NOMO-1 (cell line): ENCODE measurements at regions not wholly inside any gene's neighbourhood (a gene's known extent, or its start where the extent isn't known, plus 50 kb on each side); places are given as distances from the start of the nearest gene placed in this dataset.

Source experiments
- DNase-seq, 2 experiments: peaks; one replicate each; lab custom pipeline; 2025; ENCODE audit not compliant: unreplicated experiment in 2 of 2; lab: John Stamatoyannopoulos, UW

DNA sequence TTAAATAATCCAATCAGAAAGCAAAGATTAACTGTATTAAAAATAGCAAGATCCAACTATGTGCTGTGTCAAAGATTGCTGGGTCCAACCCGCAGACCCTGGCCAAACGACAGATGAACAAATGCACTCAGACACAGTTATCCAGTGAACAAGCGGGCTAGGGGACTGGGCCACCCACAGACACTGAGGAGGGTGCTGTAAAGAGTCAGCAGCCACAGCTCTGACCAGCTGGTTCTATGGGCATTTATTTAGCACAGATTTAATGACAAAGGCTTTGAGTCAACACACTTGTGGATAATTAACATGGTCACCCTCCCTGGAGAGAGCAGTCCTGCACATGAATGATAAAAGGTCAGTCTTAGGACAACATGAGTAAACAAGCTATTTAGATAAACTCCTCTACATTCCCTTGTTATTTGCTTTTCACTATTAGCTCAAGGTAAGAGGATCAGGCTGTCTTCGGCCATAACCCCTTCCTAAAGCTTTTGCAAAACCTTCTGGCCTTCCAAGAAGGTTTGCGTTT, 424.9 kb downstream of the HINT1 start:
- no peak for DNase-seq

DNA sequence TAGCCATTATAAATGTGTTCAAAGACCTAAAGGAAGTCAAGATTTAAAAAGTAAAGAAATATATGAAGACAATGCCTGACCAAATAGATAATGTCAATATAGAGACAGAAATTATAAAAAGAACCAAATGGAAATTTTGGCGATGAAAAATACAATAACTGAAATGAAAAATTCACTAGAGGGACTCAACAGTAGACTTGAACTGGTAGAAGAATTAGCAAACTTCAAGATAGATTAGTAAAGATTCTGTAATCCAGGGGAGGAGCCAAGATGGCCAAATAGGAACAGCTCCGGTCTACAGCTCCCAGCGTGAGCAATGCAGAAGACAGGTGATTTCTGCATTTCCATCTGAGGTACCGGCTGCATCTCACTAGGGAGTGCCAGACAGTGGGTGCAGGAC, 433.2 kb downstream of the HINT1 start:
- DNase-seq, result no peak

DNA sequence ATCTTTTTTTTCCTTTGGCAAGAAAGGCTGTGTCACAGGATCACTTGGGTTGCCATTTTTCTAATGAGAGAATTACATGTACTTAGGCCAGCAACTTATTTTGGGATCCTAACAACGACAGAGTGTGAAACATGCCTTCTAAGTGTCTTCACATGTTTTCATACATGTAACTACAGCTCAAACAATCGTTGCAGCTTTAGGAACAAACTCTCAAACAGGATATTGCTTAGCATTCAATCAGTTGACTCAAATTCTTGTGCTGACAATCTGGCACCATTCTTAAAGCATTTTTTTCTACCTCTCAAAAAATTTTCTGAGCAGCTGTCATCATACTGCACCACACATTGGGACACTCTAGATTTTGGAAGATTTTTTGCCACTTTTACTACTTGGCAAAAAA, 435.5 kb downstream of the HINT1 start:
- no peak for DNase-seq

DNA sequence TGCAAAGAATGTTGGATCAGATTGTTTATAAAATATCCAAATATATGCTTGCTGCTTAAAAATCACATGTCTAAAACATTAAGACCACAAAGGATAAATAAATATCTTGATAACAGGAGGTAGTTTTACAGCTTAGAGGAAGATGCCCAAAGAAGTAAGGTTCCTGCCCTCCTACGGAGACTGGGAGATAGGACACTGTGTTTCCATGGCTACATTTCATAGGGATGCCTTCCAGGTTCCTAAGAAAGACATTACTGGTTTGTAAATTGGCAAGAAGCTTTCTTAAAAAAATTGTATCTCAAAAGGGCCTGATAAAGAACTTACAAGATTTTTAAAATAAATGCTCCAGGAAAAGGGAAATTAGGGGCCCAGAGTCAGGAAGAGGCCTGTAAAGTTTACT, 437.2 kb downstream of the HINT1 start:
- no peak for DNase-seq

DNA sequence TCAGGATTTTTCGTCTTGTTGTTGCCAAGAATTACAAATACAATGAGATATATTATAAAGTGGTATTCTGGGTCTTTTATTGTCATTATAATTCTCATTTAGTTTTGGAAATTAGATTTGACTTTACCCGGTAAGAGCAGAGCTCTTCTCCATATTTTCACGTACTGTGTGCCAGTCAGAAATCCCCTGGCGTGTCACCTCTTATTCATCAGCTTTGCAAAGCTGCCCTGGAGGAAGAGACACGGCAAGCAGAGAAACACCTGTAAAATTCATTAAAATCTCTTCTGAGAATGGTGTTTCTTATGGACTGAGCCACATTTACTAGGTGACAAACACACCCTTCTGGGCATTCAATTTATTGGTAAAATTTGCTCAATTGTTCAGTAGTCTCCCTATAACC, 440.4 kb downstream of the HINT1 start:
- DNase-seq, result no peak

DNA sequence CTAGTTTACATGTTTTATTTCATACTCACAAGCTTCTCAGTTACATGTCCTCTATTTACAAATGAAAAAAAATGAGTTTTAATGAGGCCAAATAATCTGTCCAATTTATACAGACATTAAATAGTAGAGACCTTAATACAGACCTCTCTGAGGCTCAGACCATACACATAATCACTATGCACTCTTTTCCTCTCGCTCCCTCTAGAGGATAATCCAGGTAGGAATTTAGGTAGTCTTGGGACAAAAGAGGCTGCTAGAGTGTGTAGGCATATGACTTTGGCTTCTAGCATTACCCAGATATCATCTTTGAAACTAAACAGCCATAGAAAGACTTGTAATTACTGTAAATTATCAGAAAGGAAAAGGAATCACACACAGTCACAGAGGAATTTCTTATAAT, 444.7 kb downstream of the HINT1 start:
- peak in 1 of 2 experiments; percentile 27 for DNase-seq

DNA sequence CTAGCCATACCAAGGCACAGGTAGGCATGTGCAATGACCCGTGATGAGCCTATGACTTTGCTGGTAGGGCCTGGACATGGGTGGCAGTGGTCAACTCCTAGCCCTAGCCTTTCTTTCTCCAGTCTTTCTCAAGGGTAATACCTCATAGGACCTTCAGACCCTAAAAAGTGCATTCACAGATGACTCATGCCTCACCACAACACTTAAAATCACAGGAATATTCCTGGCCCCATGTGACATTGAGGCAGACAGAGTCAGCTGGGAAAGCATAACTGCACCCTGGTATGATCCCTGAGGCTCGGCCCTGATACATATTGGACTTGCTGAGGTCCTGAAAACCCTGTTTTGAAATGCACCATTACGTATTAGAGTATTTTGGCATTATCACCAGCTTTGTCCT, 449.5 kb downstream of the HINT1 start:
- DNase-seq, result no peak

DNA sequence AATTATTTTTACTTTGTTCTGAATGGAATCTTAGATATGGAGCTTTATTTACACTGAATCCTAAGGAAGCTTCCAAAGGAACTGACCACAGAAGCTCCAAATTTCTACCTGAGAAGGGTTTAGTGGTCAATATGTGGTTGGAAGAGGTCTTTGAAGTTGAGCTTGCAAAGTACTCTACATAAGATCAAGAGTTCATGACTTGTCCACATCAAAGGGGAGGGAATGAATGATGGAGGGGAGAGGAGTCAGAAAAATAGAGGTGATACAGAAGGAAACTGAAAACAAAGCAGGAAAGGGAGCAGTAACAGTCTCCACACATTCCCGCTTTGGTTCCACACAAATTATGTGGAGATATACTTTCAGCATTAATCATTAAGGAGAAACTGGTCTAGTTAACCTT, 450.9 kb downstream of the HINT1 start:
- no peak for DNase-seq

DNA sequence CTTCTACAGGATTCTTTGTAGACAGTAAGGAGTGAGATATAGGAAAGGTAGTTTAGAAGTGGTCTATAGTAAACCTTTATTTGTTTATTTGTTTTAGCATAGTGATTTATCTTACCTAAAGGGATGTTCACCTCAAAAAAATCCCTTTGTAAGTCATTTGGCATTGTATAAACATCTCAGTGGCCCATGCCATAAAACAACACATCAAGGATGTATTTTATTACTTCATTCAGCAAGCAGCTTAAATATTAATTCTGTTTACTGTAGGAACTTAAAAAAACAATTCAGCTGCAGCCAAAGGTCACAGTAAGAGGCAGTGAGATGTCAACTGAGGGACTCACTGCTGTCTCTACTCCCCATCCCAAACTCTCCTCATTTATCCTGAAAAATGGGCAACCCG, 452.7 kb downstream of the HINT1 start:
- no peak for DNase-seq

DNA sequence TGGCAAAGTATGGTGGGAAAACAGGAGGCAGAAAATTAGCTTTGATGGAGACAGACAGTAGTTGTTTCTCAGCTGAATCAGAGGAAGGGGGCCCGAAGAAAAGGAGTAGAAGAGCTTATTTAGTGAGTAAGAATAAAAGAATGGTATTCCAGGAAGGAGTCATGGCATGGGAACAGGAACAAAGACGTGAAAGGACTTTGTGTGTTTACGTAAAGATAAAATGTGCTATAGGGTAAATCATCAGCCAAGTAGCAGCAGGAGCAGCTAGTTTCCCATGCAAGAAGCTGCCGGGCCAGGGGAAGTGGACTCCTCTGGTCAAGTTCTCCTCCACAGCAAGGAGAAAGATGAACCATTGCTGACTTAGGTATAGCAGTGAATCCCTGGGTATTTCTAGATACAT, 454.5 kb downstream of the HINT1 start:
- DNase-seq, result no peak

DNA sequence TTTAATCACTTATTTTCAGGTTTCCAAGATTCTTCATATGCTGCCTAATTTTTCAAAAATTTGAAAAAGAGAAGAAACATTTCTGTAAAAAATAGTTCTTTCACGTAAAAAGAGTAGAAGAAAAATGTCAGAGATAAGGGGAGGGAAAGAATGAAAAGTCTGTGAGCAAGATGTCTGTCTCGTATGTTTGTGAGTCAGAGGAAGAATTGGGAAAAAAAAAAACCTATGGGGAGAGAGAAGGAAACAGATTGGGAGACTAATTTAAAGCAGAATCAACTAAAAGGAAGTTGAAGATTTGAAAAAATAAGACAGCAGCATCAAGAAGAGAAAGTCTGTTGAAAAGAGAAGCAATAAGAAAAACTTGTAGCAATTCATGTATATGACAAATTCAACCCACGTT, 456.3 kb downstream of the HINT1 start:
- no peak for DNase-seq

DNA sequence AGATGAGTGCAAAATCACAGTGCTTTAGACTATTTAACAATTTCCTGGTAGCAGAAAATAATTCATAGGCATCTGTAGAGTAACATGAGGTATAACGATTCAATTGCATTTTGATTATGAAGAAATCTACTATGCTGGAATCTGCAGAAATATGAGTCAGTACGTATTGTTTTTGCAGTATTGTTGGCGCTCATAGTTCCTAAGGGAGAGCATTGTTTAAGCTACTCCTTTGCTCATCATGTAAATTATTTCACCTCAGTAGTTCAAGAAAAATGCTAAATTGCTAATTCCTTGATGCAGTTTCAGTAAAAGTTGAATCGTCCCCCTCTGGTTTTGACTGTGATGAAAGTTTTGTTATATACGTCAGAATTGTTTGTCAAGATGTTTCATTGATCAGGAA, 458.4 kb downstream of the HINT1 start:
- no peak for DNase-seq

DNA sequence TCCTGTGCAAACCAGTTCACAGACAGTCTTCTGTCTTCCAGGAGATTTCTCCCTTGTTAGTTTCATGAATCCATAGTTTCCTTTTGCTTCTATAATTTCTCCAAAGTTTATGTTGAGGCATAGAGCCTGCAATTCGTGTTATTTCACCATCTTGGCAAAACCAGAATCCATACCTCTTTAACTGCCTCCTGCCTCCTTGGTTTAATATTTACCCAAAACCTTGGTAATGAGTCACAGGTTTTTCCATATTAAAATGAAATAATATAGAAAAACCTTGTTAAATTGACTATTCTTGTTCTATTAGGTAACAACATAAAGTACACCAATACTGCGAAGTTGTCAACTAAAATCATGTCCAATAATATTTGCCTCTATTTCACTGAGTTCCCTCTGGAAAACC, 459.7 kb downstream of the HINT1 start:
- no peak for DNase-seq

DNA sequence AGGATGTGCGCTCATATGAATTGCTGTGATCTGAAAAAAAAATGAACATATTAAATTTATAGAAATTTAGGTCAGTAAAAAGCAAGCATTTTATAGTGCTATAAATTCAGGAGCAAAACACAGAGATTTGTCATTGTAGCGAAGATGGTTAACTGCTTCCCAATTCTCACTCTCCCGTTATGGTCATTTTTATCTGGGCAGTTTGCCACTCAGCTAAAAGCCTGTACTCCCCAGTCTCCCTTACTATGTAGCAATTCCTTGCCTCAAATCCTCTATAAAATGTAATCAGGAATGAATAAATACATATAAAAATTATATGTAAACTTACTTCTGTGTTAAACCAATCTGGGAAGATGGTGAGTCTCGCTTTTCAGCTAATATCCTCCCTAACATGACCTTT, 471.5 kb downstream of the HINT1 start:
- no peak for DNase-seq

DNA sequence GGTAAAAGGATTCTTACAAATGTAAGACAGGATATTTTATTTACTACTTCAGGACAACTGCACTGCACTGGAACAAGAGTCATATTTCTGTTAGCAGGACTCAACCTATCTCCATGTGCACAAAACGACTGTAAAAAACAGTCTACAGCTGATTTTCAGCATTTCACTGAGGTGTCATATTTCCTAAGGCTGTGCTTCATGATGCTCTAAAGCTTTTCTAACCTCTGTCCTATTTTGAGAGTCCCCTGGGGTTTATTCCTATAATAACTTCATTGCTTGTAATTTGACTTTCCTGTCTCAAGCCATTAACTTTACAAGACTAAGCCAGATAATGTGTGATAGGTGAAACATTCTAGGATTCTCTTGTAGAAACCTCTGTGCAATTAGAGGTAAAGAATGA, 472.3 kb downstream of the HINT1 start:
- DNase-seq, result no peak

DNA sequence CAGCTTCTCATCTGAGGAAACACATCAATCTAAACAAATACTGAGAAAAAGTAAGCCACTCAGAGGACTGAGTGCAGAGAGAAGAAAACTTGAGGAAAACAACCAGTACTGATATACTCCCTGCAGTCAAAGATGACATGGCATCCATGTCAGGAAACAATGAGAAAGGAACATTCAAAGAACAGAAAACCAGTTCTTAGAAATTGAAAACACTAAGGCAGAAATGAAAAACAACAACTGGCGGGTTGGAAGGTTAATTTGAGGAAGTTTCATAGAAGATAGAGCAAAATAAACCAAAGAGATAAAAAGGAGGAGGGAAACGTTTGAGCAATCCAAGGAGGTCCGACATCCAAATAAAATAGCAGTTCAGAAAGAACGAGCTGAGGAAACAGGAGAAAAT, 475.2 kb downstream of the HINT1 start:
- DNase-seq, result no peak

DNA sequence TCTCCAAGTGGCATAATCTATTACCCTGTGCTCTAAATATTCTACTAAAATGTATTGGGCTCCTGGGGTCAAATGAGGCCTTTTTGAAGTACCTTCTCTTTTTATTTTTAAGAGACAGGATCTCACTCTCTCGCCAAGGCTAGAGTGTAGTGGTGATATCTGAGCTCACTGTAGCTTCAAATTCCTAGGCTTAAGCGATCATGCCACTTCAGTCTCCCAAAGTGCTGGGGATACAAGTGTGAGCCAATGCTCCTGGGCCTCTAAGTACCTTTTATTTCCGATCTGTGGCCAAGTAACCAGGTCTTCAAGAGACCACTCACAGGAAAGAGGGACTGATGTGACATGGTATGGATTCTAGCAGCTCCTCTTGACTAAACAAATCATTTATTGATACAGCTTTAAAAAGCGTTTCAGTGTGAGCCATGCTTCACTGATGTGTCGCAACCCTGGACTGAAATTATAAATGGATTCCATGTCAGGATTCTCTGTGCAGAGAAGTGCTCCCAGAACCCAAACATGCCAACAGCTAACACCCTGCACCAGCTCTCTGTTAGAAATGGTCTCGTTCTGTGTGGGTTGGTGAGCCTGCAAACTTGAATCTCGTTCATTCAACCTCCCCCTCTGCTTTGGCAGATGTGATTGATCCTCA, 477.8 kb downstream of the HINT1 start:
- no peak for DNase-seq

DNA sequence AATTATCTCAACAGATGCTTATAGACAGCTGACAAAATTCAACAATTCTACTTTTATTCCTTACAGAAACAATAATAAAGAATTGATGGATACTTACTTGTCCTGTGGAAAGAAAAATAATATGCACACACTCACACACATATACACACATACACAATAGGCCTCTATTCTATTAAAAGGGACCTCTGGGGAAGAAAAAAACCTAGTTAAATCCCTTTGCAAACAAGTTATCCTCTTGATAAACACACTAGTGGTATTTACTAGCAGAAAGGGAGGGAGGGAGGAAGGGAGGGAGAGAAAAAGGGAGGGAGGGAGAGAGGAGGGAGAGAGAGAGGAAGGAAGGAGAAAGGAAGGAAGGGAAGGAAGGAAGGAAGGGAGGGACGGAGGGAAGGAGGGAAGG, 486.4 kb downstream of the HINT1 start:
- DNase-seq, result no peak

DNA sequence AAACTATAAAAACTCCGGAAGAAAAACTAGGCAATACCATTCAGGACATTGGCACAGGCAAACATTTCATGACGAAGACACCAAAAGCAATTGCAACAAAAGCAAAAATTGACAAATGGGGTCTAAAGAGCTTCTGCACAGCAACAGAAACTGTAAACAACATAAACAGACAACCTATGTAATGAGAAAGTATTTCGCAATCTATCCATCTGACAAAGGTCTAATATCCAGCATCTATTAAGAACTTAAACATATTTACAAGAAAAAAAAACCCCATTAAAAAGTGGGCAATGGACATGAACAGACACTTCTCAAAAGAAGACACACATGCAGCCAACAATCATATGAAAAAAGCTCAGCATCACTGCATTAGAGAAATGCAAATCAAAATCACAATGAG, 498.6 kb downstream of the HINT1 start:
- no peak for DNase-seq

DNA sequence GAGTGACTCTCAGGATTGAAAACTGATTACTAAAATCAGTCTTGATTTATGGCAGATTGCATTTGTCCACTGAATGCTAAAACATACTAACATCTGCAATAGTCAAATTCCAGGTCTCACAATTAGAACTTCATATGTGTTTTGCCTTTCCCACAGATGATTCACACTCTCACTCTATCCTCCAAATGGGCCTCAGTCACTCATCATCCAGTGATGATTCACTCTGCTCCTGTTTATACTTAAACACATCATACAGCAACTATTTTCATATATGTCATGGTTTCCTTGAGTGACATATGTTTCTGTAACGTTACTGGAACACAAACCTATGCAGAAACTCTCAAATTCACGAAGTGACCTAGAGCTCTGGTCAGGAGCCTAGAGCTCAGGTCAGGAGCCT, 512.9 kb downstream of the HINT1 start:
- no peak for DNase-seq

DNA sequence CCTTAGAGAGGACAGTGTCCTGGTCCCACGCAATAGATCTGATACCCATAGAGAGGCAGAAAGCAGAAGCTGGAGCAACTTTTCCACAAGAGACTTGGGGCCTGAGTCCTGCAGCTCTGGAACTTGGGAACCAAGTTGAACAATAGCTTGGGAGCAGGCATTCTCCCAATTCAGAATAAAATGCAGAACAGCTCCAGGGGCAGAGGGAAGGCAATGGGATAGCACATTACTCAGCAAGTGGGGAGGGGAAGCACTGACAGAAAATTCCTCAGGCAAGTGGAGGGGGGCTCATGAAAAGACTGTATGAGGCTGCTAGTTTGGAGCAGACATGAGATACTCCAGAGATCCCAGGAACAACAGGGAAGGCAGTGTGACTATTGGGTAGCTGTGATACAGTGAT, 513.6 kb downstream of the HINT1 start:
- no peak for DNase-seq

DNA sequence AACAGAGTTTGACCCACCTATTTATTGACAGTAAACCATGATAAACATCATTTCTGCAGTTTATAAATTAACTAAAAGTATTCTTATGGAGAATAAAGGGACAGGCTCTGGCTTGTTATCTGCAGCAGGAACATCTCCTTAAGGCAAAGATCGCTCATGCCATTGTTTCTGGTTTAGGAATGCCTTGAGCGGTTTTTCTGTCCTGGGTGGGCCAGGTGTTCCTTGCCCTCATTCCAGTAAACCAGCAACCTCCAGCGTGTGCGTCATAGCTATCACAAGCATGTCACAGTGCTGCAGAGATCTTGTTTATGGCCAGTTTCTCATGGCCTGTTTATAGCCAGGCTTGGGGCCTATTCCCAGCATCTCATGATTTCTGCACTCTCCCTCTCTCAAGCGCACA, 521.7 kb downstream of the HINT1 start:
- no peak for DNase-seq

DNA sequence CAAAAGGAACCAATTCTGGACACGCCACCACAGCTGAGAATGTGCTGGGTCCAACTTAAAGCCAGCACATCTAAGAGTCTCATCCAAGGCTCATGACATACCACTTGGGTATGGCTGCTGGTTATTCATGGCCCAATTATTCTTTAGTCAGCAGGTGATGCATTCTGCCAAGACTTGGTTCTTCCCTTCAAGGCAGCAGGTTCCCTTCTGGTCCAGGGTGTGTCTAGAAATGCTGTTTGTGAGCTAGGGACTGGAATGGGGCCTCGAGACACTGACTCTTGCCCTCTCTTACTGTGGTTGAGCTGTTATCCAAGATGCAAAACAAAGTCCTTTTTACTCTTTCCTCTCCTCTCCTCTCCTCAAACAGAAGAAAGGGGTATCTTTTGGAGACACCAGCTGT, 522.6 kb downstream of the HINT1 start:
- no peak for DNase-seq
